GM12874 (cell line): ENCODE measurements at regions not wholly inside any gene's neighbourhood (a gene's known extent, or its start where the extent isn't known, plus 50 kb on each side); places are given as distances from the start of the nearest gene placed in this dataset.

Experiments used
- CTCF ChIP-seq: IDR thresholded peaks from 2 replicates; pipeline ENCODE4 v1.5.1; 2011; ENCODE audit warnings: low read depth, mild to moderate bottlenecking, control low read depth, low read length, moderate library complexity; ENCODE audit not compliant: insufficient read depth

DNA sequence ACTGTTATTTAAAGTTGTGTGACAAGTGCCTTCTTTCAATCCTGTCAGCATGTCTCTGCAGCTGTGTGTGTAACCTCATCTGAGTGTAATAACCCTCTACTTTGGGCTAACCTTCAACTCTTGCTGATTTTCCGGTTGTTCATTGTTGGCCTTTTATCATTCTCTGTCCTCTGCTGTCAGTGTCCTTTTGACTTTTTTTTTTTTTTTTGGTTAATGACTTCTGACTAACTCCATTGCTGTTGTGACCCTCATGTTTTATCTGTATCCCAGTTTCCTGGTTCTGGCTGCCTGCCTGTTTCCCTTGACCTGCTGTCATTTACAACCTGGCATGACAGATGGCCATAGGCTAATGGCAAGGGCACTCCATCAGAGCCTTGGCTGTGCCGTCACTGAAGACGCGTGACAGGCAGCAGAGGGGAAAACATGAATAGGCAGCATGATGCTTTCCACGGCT, 145.7 kb upstream of the MAN1A1 start:
- TF ChIP-seq CTCF, result no peak

GRCh38 chr6:119493980-119494379, 144.4 kb upstream of the MAN1A1 start:
- TF ChIP-seq CTCF, result no peak

GRCh38 chr6:119484598-119484997, 135.0 kb upstream of the MAN1A1 start:
- TF ChIP-seq CTCF, result no peak

DNA sequence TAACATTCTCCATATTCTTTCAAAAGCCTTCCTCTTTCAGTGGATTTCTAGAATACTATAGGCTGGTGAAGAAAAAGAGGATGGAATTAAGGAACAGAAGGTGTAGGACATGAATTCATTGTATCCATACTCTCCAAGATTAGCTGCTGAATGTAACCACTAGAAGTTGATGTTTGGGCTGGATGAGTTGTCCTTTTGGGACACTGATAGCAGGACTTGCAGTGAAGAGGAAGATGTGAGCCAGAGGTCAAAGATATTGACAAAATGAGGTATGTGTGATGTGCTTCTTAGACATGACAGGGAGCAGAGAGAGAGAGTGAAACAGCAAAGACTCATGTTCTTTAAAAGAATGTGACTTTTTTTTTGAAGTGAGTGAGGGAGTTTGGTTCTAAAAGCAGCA, 134.3 kb upstream of the MAN1A1 start:
- TF ChIP-seq CTCF, result no peak

DNA sequence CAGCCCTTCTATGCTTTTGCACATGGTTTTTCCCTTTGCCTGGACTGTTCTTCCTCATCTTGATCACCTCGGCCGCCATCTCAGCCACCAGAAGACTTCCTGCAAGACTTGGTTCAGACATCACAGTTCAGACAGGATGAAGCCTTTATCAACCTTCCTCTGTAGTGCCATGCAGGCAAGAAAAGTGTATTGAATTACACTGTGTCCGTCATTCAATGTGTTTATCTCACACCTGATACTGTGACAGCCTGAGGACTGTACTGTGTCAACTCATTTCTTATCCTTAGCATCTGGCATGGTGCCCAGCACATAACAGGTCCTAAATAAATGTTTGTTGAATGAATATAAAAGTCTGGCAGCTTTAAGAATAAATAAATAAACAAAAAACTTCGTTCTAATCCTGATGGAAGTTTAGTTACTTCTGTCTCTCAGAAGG, 133.3 kb upstream of the MAN1A1 start:
- TF ChIP-seq CTCF, result no peak

DNA sequence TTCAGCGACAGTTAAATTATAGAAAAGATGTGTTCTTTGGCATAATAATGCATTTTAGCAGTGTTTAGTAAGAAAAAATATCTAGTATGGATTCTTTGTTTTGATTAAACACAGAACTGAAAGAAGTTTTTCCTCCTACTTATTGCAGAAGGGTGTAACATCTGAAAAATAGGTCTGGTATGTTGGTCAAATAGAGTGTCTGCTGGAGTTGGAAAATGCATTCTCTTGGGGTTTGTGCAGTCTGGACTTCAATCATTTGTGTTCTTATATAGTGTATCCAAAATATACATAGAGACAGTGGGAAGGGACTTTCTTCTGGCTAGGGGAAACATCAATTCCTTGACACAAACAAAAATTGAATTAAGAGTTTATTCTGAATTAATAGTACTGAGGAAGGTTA, 132.4 kb upstream of the MAN1A1 start:
- TF ChIP-seq CTCF, result no peak

DNA sequence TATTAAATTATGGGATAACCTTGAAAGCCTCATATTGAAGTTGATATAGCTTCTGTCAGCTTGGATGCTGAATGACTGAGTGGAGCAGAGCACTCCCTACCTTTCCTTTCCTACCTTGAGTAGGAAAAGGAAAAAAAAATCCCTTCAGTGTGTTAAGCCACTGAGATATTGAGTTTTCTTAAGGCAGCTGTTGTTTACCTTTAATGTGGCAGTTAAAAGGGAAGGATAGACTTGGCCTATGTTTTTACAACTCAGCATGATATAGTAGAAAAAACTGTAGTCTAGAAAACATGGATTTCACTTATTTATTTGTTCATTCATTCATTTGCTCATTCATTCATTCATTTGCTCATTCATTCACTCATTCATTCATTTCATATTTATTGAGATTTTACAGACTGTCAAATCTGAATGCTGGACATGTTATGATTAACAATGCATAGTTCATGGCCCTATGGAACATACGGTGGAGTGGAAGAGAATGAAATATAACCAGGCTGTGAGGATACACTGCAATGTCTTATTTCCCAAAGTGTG, 131.5 kb upstream of the MAN1A1 start:
- TF ChIP-seq CTCF, result no peak
